Germinal center (tissue), 1 donor: ENCODE measurements at regions not wholly inside any gene's neighbourhood (a gene's known extent, or its start where the extent isn't known, plus 50 kb on each side); places are given as distances from the start of the nearest gene placed in this dataset.
"Not testable (repeated sequence)": the region's sequence is repeated elsewhere in the genome, so short reads cannot be mapped to it uniquely, and the experiment has no call there.

ENCODE experiments used
- DNase-seq: peaks from one replicate; pipeline ENCODE4 v3.0.0; 2012; ENCODE audit warnings: mixed read lengths, low spot score

DNA sequence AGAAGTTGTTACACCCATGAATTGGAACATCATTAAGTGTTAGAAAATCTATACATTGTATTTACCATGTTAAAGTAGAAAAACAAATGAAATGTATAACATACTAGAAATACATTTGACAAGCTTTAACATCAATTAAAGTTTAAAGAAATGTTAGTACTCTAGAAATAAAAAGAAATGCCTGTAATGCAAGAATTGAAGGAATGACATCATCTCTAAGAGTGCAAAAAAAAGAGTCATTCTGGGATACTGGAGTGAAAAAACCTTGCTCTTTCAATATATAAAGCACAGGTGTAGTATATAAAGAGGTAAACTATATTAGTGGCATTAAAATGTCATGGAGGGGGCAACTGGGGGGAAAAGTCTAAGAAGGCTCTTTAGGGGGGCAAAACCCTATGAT, 210.8 kb upstream of the PLD5 start:
- DNase-seq: no peak

DNA sequence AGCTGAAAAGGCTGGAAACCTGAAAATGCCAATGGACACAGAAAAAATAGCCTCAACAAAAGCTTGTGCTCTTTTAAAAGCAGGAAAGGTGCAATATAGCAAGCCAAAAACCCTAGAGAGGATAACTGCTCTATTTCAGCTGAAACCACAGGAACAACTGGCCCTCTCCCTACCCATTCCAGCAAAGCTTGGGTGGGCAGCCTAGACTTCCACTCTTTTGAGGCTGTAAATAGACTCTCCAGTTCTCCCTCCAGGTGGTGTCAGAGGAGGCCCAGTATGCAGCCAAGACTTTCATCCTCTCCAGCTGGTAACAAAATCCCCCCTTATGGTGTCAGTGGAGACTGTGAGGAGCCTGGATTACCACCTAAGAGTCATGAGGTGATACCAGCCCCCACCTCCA, 206.9 kb upstream of the PLD5 start:
- DNase-seq: no peak

DNA sequence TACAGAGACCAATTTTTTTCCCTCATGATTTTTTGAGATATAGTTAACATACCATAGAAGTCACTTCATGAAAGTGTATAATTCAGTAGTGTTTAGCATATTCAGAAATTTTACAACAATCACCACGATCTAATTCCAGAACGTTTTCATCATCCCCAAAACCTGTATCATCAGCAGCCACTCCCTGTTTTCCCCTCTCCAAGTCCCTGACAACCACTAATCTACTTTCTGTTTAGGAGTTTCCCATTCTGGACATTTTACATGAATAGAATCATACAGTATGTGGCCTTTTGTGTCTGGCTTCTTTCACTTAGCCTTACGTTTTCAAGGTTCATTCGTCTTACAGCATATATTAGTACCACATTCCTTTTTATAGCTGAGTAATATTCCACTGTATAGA, 204.2 kb upstream of the PLD5 start:
- DNase-seq: no peak

DNA sequence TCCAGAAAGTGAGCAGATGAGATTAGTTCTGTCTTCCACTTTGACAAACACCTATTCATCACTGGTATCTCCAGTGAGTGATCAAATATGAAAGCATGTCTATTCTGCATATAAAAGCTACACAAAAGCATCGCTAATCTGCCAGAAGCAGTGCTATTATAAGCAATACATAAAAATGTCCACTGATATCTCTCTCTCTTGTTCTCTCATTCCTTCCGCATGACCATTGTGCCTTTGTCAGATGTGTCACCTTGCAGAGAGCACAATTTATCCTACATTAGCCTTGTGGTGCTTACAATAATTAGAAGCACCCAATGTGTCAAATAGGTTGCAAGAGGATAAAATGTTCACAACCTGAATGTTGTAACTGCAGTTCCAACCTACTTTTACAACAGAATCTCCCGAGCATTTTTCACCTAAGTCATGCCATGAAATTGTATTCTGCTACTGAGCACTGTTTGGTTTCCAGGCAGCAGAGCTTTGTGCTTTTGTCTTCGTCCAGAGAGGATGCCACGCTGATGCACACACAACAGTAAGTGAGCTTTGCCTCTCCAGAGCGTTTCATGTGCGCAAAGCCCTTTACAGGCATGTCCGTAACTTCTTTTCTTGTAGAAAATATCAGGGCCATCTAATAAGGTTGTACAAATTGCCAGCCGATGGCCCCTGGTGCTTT, 198.7 kb upstream of the PLD5 start:
- no peak for DNase-seq

DNA sequence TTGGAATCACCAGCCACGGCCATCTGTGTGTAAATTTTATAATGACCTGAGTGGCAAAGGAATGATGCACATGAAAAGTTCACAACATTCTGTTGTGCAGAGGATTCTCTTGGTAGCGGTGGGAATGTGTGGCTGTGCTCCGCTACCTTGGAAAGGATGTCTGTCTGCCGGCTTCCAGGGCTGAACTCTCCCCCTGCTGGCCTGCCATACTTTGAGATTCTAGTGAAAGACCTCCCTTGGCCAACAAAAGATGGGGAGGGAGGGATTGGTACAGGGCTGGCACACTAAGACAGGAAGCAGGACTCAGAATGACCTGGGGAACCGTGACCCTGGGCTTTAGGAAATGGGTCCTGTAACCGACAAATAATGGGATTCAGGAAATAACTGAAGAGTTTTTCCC, 194.5 kb upstream of the PLD5 start:
- no peak for DNase-seq

DNA sequence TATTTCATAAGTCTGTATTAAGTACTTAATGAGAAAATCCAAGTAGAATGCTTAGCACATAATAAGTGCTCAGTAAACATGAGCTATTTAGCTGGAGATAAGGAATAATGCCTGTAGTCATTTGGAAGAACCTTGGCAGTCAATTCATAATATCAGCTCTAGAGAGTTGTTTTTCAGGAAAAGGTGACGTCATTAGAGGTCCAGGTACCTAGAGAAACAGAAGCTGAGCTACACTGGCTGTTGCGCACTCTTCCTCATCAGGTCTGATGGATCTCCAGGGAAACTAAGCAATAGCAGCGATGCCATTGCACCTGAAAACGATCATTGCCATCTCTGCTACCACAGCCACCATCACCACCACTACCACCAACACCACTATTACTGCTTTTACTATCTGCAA, 187.8 kb upstream of the PLD5 start:
- no peak for DNase-seq

DNA sequence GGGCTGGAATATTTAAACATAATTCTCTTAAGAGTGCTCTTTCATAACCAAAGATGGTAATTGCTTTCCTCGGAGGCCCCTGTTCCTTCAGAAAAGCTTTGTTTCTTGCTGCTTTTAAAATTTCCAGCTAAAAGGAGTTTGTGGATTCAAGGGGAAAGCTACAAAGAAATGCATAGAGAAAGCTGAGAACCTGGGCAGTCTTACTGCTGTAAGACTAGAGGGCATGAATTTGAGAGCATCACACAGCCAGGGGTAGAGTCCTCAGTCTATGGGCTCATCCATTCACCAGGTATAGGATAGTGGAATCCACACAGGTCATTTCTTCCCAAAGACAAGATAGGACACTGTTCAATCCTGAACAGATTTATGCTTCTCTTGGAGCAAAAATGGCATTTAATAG, 186.3 kb upstream of the PLD5 start:
- no peak for DNase-seq

DNA sequence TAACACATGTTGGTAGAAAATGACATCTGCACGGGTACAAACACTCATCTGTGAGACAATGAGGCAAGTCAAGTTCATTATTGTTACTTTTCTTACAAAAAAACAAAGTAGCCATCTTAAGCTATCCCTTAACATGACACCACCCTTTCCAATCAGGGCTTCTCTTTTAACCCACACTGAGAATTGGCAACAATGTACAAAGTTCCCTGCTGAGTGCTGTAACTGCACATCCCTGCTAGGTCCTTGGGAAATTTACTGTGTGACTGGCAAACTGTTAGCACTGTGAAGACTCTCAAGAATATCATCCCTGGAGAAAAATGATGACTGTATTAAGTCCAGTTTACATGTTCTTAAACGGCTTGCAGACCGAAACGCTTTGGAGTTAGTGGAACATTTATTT, 185.8 kb upstream of the PLD5 start:
- DNase-seq: no peak

DNA sequence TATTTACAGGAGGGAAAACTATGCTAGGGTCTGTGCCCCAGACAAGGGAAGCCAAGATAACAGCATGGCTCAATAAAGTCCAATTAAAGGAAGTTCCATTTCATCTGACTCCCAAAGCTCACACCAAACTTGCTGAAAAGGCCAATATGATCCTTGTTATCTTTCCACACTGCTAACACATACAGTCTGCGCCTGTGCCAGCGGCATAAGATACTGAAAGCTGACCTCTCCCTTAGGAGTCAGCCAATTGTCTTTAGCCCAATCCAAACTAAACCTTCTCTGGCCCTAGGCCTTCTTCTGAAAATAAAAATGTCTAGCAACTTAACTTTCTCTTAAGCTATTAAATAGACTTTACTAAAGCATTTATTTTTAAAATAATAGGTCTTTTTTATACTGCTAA, 179.0 kb upstream of the PLD5 start:
- DNase-seq: no peak

DNA sequence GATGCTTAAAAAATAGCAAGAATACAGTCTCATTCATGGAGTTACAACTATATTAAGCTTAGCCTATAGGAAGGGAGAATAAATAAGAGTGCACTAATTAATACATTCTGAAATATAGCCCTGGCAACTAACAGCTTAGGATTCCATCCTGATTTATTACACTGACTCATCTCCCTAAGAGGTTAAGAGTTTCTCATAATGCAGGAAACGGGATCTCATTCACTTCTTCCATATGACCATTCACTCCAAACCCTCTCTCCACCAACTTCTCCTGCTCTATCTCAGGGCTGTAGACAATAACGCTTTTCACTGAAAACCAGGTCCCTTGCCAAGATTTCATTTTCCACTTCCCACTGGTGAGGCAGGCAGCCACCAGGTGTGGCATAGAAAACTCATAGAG, 168.5 kb upstream of the PLD5 start:
- no peak for DNase-seq

DNA sequence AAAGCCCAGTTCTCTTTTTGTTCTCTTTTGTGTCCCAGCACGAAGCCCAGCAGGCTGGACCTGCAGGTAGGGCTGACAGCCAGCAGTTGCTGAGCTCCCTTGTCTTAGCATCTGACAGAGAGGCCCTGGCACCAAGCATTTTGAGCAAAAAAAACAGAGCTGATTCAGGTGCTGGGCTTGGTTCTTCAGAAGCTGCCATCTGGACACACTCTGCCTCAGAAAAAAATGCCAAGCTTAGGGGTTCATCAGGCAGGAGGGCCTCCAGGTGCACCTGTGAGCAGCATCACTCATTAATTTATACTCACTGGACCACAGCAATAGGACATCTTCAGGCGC, 167.1 kb upstream of the PLD5 start:
- no peak for DNase-seq

DNA sequence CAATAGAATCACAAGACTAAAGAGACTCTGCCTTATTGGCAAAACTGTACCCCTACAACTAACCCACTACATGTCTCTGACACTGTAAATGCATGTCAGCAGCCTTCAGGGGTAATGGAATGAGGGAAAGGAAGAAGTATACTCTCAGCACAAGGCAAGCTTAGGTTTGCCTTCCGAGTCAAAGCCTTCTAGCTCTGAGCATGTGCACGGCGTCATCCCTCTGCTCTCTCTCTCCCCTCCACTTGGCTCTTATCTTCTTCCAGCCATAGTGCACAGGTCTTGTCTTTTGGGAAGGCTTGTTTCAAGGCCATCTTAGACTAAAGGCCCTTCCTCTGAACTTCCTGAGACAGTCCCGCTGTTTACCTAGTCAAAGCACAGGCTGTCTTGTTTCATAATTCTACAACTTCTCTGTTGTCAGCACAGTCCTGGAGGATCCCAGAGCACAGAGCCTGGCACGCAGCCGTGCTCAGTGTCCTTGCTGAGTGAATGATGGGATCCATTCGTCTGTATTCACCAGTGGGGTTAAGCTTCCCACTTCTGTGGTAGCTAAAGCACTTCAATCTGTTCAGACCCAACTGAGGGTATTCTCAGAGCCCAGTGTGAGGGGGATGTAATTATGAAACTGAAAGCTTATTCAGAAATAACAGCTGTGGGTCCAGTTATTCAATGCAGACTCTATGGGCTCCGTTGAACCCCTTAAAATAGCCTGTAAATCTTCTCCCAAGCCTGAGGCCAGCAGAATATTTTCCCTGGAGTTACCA, 166.5 kb upstream of the PLD5 start:
- no peak for DNase-seq

DNA sequence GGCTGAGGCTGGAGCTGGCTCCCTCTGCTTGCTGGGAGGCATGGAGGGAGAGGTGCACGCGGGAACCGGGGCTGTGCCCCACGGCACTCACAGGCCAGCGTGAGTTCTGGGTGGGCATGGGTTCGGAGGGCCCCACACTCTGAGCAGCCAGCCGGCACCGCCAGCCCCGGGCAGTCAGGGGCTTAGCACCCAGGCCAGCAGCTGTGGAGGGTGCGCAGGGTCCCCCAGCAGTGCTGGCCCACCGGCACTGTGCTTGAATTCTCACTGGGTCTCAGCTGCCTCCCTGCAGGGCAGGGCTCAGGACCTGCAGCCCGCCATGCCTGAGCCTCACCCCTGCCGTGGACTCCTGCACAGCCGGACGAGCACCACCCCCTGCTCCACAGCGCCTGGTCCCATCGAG, 164.9 kb upstream of the PLD5 start:
- no peak for DNase-seq

DNA sequence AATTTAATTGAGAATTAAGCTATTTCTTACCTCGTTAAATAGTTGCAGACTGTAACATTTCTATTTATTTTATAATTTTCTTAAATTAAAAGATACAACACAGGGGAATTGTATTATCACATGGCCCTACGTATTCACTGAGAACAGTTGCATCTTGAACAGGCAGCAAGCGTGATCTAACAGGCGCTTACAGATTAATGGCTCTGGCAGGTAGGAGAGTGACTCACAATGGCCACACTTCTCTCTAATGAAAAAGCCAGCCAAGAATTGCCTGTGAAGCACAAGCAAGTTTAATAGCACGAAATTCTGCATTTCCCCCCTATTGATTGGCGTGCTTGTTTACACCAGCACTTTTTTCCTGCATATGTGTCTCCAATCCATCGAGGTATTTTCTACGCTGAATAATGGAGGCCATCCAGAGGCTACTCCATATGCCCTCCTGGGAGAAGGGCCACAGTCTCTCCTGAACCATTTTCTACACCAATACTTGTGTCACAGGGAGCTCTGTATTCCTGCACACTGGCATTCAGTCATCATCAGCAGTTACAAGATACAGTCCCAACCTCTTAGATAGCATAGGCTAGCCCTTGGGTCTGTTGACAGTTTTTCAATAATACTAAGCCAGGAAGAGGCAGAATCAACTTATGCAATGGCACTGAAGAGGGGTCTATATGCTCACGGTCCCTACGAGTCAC, 150.6 kb upstream of the PLD5 start:
- no peak for DNase-seq

DNA sequence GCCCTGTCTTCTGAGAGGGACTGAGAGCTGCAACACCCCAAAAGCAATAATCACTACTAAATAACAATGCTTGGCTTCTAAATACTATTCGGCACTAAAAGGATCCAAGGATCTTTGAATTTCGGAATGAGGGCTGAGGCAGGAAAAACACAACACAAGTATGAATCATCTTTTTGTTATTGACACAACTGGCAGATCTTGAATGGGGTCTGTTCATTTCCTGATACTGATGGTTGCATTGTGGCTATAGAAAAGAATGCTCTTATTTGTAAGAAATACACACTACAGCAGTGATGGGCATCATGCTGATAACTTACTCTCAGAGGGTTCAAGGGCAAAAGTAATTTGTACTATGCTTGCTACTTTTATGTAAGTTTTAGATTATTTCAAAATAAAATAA, 149.2 kb upstream of the PLD5 start:
- DNase-seq: no peak

DNA sequence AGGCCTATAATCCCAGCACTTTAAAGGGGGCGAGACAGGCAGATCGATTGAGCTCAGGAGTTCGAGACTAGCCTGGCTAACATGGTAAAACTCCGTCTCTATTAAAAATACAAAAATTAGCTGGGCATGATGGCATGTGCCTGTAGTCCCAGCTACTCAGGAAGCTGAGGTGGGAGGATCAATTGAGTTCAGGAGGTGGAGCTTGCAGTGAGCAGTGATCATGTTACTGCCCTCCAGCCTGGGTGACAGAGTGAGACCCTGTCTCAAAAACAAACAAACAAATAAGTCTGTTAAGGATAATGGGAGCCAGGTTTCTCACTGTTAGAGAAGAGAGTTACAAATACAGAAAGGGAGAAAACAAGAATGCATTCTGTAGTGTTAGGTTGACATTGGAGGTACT, 148.7 kb upstream of the PLD5 start:
- not testable (repeated sequence) for DNase-seq

DNA sequence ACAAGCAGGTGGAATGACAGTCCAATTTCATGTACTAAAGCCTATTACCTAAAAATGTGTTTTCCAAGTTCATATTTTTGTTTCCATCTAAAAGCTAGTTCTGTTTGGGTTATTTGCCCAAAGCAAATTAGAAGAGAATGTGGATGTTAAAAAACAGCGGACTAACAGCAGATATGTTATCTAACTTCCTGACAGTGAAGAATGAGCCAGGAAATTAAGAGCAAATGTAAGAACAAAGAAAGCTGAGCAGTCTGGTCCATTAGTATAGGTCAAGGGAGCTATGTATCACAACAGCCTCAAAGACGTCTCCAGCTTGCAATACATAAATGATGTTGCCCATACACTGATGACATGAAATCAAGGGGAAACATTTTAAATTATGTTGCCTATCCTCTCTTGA, 145.5 kb upstream of the PLD5 start:
- DNase-seq: no peak

DNA sequence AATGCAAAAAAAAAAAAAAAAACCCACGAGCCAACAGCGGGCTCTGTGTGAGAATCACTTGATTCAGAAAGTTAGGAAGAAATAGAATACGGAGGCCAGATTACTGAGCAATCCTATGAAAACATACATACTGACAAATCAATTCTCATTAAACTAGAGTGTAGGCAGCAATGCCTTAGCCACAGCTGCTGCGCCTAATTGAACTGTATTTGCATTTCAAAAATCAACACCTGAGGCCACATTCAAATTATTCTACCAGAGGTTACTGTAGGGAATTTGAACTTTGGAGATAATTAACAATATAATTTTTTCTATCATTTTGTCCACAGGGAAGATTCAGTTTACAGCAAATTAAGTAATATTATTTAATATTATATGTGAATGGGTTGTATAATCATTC, 138.4 kb upstream of the PLD5 start:
- no peak for DNase-seq

DNA sequence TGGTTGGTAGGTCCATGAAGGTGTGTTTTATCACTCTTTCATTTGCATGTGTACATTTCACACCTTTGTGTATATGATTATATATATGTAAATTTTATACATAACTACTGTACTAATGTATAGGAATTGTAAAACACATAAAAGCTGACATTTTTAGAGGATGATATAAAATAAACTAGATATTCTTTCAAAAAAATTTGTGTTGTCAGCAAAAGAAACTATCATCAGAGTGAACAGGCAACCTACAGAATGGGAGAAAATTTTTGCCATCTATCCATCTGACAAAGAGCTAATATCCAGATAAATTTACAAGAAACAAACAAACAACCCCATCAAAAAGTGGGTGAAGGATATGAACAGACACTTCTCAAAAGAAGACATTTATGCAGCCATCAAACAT, 129.3 kb upstream of the PLD5 start:
- not testable (repeated sequence) for DNase-seq

DNA sequence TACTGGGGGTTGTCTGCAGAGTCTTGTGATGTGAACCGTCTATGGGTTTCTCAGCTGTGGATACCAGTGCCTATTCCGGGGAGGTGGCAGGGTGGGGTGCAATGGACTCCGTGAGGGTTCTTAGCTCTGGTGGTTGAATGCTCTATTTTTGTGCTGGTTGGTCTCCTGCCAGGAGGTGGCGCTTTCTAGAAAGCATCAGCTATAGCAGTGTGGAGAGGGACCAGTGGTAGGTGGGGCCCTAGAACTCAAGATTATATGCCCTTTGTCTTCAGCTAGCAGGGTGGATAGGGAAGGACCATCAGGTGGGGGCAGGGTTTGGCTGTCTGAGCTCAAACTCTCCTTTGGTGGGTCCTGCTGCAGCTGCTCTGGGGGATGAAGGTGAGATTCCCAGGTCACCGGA, 127.3 kb upstream of the PLD5 start:
- DNase-seq: no peak

DNA sequence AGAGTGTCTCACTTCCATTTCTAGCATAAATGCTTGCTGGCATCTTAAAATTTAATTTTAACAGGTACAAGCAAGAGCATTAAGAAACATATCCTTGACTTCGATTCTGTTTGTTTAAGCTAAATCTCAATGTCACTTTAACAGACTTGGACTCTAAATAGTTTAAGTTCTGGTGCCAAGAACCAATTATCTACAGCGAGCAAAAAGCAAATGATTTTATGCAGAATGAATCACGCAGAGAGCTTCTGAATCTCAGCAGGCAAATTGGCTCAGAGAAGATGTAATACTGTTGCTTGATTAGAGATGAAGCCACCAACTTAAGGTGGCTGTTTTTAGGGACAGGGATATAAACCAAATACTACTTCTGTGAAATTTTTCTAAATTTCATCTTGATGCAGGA, 117.0 kb upstream of the PLD5 start:
- no peak for DNase-seq

DNA sequence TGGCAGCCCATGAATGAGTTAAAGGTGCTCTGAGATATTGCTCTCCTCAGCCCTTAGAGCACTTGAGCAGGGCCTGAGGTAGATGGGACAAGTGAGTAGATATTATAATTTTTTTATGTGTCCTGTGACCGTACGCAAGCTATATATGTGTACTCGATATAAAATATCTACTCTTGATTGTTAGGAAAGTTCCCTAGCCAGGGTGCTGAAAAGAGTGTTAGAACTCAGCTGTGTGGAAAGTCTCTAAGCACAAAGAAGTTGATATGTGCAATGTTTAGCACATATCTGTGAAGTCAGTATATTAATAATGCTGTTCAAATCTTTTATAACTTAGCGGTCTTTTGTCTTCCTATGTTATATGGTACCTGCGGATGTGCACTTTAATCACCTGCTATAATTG, 114.6 kb upstream of the PLD5 start:
- DNase-seq: no peak

DNA sequence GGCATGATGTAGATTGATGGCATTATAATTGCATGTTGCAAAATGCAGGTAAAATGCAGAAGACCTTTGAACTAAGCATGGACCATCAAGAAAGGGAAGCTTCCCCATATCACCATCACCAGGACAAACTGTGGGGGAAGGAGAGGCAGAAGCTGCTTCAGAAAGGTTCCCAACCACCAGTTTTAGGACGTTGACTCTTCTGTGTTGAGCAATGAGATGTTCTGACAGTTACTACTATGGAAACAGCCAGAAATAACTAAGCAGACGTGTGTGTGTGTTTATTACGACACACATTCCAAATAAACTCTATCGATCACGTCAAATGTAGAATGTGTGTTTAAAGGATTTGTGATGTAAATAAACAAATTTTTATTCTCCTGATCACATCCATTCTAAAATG, 110.2 kb upstream of the PLD5 start:
- DNase-seq: no peak

DNA sequence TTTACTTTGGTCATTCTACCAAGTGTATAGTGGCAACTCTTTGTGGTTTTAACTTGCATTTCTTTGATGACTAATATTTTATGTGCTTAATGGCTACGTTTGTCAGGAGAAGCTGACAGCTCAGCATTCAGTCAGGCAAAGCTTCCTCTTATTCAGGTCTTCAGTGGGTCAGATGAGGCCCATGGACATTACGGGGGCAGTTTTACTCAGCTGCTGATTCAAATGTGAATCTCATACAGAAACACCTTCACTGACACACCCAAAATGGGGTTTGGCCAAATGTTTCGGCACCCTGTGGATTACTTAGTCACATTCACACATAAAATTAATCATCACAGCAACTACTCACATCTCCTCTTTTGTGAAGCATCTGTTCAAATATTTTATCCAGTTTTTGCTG, 104.9 kb upstream of the PLD5 start:
- DNase-seq: no peak
